Lower leg skin (tissue), 4 donors: ENCODE measurements at regions not wholly inside any gene's neighbourhood (a gene's known extent, or its start where the extent isn't known, plus 50 kb on each side); places are given as distances from the start of the nearest gene placed in this dataset.

Source experiments
- DNase-seq, 2 donors: peaks; one replicate each; pipeline ENCODE4 v3.0.0-alpha.2; 2019; ENCODE audit warnings: low spot score in 2 of 2
- H3K4me3 ChIP-seq: fragments of 200-600 bp; sonication (generic); 2 replicates; pipeline ENCODE4 v1.5.1; 2017; ENCODE audit warnings: mild to moderate bottlenecking, low read depth; ENCODE audit not compliant: poor library complexity, severe bottlenecking
- CTCF ChIP-seq, 3 donors: fragments of 450-650 bp; IDR thresholded peaks; one replicate each; pipeline ENCODE4 v1.5.1; 2016; ENCODE audit warnings: antibody characterized with exemption in 3 of 3, mild to moderate bottlenecking in 3 of 3, moderate library complexity in 2 of 3
- POLR2A ChIP-seq, 2 donors: fragments of 450-650 bp; IDR thresholded peaks; one replicate each; pipeline ENCODE4 v1.6.1; 2016 to 2017; ENCODE audit warnings: antibody characterized with exemption in 2 of 2, mild to moderate bottlenecking in 1 of 2, moderate library complexity in 1 of 2
- WGBS, 2 donors: methylation state at CpG; one replicate each; pipeline ENCODE4 v1.1.5; 2018; 5-methylcytosine and 5-hydroxymethylcytosine counted together
- intact Hi-C: fragments of 100-400 bp; cut with DNase I; formaldehyde crosslinking; loops from one replicate; pipeline ENCODE4 v1.15.0; 2023; ENCODE audit warnings: low total_unique reads

DNA sequence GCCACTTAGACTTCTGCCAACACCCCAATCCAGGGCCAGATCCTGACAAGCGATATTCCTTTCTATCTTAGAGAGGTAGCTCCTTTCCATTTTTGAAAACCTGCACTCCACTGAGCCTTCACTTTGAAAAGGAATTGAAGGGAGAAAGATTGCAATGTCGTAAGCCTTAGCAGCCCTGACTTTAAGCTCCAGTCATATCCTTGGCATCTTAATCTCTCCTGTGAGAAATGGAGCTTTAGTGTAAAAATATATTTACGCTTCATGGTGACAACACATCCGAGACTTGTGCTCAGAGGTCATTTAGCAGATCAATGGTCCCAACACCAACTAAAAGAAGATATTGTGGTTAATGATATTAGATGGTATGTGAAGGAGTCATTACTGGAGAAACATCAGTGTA lies 235.8 kb upstream of the MEX3C start:
- no peak for DNase-seq
- TF ChIP-seq CTCF (IDR thresholded peaks at IDR 0.05) (no peak), POLR2A (IDR thresholded peaks at IDR 0.05) (no peak)
- intact Hi-C loops, result no loop called here
- WGBS, 2 donors, result 89 to 92% methylated on average over 4 of the region's 4 CpGs
- no peak overlapping the region for H3K4me3 ChIP-seq

- H3K4me3 ChIP-seq, result no peak overlapping the region
- WGBS, 2 donors, result 75% methylated on average over 3 of the region's 3 CpGs
- intact Hi-C loops, result no loop called here
- DNase-seq, result no peak
- TF ChIP-seq CTCF (IDR thresholded peaks at IDR 0.05), result no peak
- TF ChIP-seq POLR2A (IDR thresholded peaks at IDR 0.05), result no peak
These were observed 236.4 kb upstream of the MEX3C start for GRCh38 chr18:51433881-51434280.

DNA sequence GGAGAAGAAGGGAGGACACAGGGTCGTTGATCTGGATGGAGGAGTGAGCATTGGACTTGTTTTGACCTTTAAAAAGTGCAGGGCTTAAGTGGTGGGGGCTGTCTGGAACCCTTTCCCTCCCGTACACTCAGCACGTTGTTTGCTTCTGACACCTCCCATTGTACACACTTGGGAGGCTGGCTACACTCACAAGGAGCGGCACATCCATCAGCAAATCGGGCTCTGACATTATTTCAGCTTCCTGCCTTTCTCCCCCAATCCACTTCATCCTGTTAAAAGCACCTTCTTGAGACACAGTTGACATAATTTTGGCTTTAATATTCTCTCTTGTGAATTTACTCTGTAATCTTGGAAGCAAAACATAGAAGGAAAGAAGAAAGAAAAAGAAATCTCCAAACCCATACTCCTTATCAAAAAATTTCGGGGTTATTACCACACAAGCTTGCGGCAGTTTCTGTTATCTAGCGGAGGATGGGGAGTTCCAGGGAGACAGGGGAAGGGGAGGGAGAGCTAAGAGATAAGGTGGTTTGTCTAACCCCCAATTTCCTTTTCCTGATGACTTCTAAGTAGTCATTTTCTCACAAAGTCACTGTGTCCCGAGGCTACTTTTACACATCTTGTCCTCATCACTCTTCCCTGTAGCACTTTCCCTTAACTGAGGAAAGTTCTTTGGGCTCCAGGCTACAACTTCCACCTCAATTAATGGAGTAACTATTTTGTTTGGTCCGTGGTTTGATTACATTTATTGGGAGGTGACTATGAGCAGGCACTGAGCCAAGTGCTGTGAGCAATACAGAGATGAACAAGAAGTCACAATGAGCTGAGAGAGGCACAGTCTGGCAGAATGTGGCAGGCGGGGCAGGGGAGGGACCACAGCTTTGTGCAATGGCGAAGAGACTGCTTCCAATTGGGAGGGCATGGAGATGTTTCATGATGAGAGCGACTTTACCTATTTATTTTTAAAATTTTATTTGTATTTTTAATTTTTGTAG lies 240.1 kb upstream of the MEX3C start:
- intact Hi-C loops, result no loop called here
- no peak for DNase-seq
- TF ChIP-seq POLR2A (IDR thresholded peaks at IDR 0.05) (no peak), CTCF (IDR thresholded peaks at IDR 0.05) (no peak)

DNA sequence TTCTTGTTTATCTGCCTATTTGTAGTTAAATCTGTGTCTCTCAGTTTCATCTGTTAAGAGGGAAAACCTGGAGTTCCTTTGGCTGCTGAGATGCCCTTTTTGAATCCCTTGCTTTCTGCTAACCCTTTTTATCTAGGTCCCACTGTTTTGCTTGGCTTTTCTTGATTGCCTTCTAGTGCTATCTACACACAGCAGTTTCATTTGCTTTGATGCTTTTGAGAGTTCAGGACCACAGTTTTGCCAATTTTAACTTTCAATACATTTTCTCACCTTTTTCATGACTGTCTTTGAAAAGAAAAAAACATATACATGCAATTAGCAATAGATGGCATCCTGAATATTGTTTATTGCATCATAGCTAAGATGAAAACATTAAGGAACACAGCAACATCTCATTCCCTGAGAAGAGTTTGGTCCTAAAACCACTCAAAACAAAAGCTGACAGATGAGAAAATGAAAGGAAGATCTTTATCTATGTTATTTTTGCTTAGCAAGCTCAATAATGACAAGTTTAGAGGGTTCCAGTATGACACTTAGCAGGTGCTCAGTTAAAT lies 241.4 kb upstream of the MEX3C start:
- TF ChIP-seq POLR2A (IDR thresholded peaks at IDR 0.05), result no peak
- TF ChIP-seq CTCF (IDR thresholded peaks at IDR 0.05), result no peak
- H3K4me3 ChIP-seq, result no peak overlapping the region
- DNase-seq, result no peak
- intact Hi-C loops, result no loop called here

More for the DNA sequence above, 240.1 kb upstream of the MEX3C start:
- H3K4me3 ChIP-seq, result no peak overlapping the region
- 52 to 62% methylated on average over 13 of the region's 13 CpGs for WGBS, 2 donors

DNA sequence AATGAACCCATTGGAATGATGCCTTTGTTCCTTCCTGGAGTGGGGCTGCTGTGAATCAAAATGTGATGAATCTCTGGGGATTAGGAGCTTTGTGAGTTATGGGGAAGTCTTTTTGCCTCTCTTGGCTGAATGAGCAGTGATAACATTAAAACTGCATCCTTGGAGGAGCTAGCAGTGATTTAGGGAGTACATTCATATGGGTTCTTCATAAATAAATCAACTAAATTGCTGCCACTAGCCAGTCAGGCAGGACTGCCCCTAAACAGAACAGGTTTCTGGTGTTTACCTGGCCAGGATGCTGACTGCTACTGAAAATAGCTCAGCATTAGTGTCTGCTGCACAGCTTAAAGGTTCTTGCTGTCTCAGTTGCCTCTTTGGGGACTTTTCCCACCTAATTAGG lies 244.5 kb upstream of the MEX3C start:
- H3K4me3 ChIP-seq, result no peak overlapping the region
- intact Hi-C loops, result no loop called here
- TF ChIP-seq POLR2A (IDR thresholded peaks at IDR 0.05), result no peak
- no peak for DNase-seq

GRCh38 chr18:51446571-51447210 lies 249.2 kb upstream of the MEX3C start:
- intact Hi-C loops, result no loop called here
- no peak overlapping the region for H3K4me3 ChIP-seq
- WGBS, 2 donors, result 43 to 57% methylated on average over 2 of the region's 2 CpGs
- TF ChIP-seq CTCF (IDR thresholded peaks at IDR 0.05), result no peak
- TF ChIP-seq POLR2A (IDR thresholded peaks at IDR 0.05), result no peak
- DNase-seq, result no peak
